NCI-H82 (cell line): ENCODE measurements at regions not wholly inside any gene's neighbourhood (a gene's known extent, or its start where the extent isn't known, plus 50 kb on each side); places are given as distances from the start of the nearest gene placed in this dataset.
A peak's percentile ranks its signal among the peaks of the same experiment; 100 is the strongest.

Source experiments
- DNase-seq: peaks from one replicate; lab custom pipeline; 2025; lab: John Stamatoyannopoulos, UW

DNA sequence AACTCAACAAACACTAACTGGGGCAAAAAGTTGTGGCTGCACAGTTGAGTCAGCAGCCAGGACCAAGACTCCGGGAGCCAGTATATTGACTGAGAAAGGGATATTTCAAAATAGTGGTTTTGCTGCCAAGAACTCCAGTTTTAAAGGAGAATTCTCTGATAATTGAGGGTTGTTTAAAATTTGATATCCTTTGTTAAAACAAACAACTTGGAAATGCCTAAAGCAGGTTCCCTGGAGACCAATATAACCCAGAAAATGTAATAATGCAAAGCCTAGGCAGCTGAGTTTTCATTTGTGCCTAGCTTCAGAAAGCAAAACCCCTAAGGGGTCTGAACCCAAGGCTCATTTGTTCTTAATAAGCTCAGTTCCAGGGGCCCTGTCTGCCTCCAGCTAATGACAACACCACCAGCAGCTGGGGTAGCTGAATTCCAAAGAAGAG is 311.7 kb upstream of the CCDC196 start:
- no peak for DNase-seq

DNA sequence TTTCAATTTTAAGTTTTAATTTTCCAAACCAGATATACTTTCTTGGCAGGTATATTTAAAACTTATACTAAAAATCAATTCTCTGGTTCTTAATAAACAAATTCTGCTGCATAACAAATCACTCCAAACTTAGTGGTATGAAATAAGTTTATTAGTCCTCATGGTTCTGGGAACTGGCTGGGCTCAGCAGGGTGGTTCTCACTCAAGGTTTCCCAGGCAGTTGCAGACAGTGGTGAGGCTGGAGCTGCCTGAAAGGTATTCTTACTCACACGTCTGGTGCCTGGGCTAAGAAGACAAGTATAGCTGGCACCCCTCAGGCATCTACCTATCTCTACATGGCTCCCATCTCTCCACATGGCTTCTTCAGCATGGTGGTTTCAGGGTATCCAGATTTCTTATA is 308.2 kb upstream of the CCDC196 start:
- DNase-seq: no peak

- DNase-seq: no peak
Measured at GRCh38 chr14:66196670-66197069, 289.5 kb upstream of the CCDC196 start.

GRCh38 chr14:66197276-66197675 is 288.9 kb upstream of the CCDC196 start:
- DNase-seq: no peak

DNA sequence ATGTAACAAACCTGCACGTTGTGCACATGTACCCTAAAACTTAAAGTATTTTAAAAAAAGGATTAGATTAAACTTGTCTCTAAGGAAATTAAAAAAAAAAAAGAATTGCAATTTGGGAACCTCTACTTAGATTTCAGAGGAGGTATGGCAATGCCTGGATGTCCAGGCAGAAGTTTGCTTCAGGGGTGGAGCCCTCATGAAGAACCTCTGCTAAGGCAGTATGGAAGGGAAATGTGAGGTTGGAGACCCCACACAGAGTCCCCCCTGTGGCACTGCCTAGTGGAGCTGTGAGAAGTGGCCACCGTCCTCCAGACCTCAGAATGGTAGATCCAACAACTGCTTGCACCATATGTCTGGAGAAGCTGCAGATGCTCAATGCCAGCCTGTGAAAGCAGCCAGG is 279.6 kb upstream of the CCDC196 start:
- no peak for DNase-seq

DNA sequence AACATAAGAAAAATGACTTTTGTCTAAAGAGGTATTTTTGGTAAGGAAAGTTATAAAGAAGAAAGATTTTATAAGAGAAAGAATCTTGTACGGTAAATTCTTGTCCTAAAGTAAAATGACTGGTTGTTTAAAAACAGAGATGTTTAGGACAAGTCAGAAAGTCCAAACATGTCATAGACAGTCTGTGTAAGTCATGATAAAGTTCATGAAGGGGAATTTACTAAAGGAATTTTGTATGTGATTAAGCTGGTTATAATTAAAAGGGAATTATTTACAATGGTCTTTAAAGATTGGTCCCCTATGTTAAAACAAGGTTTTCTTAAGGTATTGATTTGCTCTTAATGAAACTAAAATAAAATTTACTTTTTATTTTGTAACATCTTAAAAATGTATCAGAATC is 269.4 kb upstream of the CCDC196 start:
- peak; percentile 0 for DNase-seq

GRCh38 chr14:66219886-66220285 is 266.3 kb upstream of the CCDC196 start:
- no peak for DNase-seq

- DNase-seq: no peak
Measured at GRCh38 chr14:66224492-66225178, 261.5 kb upstream of the CCDC196 start.

- no peak for DNase-seq
Measured at GRCh38 chr14:66225337-66225736, 260.8 kb upstream of the CCDC196 start.

DNA sequence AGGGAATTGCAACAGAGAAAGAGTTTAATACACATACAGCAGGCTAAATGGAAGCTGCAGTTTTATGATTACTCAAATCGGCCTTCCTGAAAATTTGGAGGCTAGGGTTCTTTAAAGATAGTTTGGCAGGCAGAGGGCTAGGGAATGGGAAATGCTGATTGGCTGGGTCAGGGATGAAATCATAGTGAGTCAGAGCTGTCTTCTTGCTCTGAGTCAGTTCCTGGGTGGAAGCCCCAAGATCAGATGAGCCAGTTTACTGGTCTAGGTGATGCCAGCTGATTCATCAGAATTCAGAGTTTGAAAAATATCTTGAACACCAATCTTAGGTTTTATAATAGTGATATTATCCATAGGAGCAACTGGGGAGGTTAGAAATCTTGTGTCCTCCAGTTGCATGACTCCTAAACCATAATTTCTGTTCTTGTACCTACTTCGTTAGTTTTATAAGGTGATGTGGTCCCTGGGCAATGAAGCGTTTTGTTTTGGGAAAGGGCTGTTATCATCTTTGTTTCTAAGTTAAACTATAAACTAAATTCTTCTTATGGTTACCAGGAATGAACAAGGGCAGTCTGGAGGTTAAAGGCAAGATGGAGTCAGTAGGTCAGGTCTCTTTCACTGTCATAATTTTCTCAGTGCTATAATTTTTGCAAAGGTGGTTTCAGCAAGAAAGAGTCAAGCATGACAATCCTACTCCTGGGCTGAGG is 257.8 kb upstream of the CCDC196 start:
- DNase-seq: no peak

DNA sequence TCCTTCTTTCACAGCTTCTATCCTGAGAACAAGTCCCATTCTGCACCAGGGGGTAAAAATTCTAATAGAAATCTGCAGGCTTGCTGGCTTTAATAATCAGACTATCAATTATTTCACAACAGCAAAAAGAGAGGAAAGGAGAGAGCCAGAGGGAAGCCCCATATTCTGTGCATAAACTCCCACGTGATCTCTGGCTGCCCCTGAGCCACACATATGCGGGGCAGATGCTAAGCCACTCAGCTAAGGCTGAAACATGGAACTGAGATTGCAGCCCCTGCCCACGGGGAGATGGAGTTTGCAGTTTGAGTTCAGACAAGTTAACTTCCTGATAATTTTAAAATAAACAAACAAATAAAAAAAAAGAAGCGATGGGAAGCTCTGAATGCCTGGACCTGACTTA is 254.4 kb upstream of the CCDC196 start:
- DNase-seq: no peak

- no peak for DNase-seq
Measured at GRCh38 chr14:66233591-66233990, 252.6 kb upstream of the CCDC196 start.

DNA sequence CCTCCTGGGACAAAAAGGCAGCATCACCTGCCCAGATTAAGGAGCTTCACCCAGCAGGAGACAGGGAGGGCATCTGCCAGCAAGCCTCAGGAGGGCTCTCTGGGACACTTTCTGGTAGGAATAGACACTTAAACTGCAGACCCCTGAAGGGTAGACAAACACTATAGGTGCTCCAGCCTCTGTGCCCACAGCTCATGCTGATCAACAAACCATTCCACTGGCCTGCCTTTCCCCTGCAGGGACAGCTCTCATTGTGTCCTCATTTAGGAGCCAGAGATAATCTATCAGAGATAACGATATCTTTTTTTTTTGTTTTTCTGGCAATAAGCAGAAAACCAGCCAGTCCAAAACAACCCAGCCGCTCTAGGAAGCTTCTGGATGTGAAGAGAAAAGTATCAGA is 251.8 kb upstream of the CCDC196 start:
- DNase-seq: no peak

GRCh38 chr14:66237741-66238140 is 248.4 kb upstream of the CCDC196 start:
- DNase-seq: no peak

GRCh38 chr14:66238969-66239368 is 247.2 kb upstream of the CCDC196 start:
- DNase-seq: no peak

DNA sequence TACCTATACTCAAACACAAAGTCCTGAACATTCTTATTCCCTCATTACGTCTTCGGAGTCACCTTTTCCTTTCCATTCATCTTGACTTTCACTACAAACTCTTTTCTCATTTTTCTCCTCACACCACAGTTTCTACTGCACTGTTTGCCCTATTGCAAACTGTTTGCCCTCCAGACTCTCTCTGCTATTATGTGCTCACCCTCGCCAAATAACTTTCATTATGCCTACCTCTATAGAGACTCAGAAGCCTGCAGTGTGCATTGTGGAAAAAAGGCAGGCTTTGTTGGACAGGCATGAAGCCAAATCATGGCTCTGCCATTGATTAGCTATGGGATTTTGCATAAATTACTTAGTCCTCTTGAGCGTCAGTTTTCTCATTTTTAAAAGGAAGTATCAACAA is 246.6 kb upstream of the CCDC196 start:
- DNase-seq: no peak

- DNase-seq: no peak
Measured at GRCh38 chr14:66240105-66240504, 246.1 kb upstream of the CCDC196 start.

DNA sequence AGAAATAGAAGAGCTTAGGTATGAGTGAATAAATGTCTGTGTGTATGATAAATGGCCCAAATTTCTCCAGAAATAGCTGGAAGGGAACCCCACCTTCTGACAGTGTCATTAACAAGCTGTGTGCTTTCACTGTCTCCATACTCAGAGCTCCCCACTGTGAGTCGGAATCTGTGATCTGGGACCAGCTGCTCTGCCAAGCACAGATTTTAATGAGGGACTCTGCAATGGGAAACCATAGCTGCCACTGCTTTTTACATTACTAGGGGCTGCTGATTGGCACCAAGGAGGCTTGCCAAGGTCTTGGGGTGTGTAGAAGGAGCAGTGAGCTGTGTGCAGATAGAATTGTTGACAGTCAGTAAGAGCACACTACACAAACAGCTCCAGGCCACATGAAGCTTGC is 244.2 kb upstream of the CCDC196 start:
- no peak for DNase-seq

DNA sequence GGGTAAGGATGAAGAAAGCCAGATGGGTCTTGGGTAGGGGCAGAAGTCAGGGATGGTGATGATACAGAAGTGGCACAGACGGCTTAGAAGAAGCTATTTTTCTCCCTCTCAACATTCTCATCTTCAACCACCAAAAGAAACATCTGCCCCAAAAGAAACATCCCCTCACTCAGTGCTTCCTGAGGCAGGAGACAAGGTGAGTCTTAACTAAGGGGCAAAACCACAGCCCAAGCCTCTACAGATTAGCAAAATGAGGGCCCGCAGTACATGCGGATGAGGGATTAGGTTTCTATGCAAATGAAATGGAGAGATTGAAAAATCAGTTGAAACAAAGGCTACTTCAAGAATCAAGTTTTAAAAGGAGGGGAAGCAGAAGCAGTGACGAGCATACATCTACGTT is 241.3 kb upstream of the CCDC196 start:
- DNase-seq: no peak

- DNase-seq: no peak
Measured at GRCh38 chr14:66247662-66248193, 238.4 kb upstream of the CCDC196 start.

DNA sequence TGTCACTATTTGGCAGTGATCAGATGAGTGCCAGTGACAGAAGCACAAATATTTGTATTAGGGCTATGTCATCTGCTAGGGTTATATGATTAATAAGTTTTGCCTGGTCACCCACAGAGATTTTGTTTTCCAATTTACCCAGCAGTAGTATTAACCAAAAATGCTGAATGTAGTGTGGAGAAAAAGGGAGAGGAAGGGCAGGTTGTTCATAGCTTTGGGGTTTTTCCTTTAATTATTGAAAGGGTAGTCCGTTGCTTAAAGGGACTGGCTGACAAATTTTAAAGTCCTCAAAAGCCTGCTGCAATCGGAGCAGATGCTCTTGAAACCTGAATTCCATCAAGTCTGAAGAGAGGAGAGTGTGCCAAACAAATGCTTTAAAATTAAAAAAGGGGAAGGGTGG is 237.9 kb upstream of the CCDC196 start:
- DNase-seq: no peak

- no peak for DNase-seq
Measured at GRCh38 chr14:66249544-66249943, 236.6 kb upstream of the CCDC196 start.

DNA sequence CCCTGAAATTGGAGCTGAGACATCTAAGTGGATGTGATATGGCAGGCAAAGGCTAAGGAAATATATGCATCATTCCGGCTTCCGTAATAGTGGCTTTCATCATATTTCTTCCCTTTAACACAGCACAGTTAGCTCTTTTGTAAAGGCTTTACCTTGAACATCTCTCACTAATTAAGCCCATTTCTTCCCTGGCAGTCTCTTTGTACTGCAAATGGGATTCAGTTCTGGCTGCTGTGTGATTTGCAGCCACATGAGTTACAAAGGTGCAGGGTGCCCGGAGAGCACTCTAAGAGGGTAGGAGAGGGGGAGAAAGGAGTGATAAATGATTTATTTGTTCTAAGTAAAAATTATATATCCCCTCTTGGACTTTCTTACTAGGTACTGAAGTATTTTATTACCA is 232.1 kb upstream of the CCDC196 start:
- DNase-seq: no peak
